Esophagus muscularis mucosa (tissue), 2 donors: ENCODE measurements at regions not wholly inside any gene's neighbourhood (a gene's known extent, or its start where the extent isn't known, plus 50 kb on each side); places are given as distances from the start of the nearest gene placed in this dataset.

Experiments
- POLR2A ChIP-seq: fragments of 450-650 bp; IDR thresholded peaks from one replicate; pipeline ENCODE4 v1.6.1; 2017; ENCODE audit warnings: antibody characterized with exemption, moderate library complexity, mild to moderate bottlenecking, low read depth
- POLR2AphosphoS5 ChIP-seq, 2 donors: sonication (generic); formaldehyde crosslinking; IDR thresholded peaks; one replicate each; pipeline ENCODE4 v1.6.1; 2017; ENCODE audit warnings: antibody characterized with exemption in 2 of 2

GRCh38 chr6:147874322-147874721 is 365.8 kb downstream of the SAMD5 start:
- TF ChIP-seq POLR2A = no peak
- TF ChIP-seq POLR2AphosphoS5 (IDR thresholded peaks at IDR 0.05) = no peak
